ENCODE measurements at regions not wholly inside any gene's neighbourhood (a gene's known extent, or its start where the extent isn't known, plus 50 kb on each side); places are given as distances from the start of the nearest gene placed in this dataset.
A peak's percentile ranks its signal among the peaks of the same experiment; 100 is the strongest.
"Not testable (repeated sequence)": the region's sequence is repeated elsewhere in the genome, so short reads cannot be mapped to it uniquely, and the experiment has no call there.

GRCh38 chr10:9126728-9127127 lies 1072.2 kb downstream of the GATA3 start:
- Histone ChIP-seq H3K9me3 (no peaks in the 10 kb centered on the region), H3K27me3 (no peaks in the 10 kb centered on the region), H3K36me3 (no peaks in the 10 kb centered on the region), H3K4me3 (no peak overlapping the region), H3K27ac (no peak overlapping the region), H3K4me1 (no peaks in the 10 kb centered on the region)
- ATAC-seq (no peak), DNase-seq (no peak)
- TF ChIP-seq, protein P1, sequence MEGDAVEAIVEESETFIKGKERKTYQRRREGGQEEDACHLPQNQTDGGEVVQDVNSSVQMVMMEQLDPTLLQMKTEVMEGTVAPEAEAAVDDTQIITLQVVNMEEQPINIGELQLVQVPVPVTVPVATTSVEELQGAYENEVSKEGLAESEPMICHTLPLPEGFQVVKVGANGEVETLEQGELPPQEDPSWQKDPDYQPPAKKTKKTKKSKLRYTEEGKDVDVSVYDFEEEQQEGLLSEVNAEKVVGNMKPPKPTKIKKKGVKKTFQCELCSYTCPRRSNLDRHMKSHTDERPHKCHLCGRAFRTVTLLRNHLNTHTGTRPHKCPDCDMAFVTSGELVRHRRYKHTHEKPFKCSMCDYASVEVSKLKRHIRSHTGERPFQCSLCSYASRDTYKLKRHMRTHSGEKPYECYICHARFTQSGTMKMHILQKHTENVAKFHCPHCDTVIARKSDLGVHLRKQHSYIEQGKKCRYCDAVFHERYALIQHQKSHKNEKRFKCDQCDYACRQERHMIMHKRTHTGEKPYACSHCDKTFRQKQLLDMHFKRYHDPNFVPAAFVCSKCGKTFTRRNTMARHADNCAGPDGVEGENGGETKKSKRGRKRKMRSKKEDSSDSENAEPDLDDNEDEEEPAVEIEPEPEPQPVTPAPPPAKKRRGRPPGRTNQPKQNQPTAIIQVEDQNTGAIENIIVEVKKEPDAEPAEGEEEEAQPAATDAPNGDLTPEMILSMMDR (IDR thresholded peaks at IDR 0.05), result no peak
- intact Hi-C loops (cut with DNase I), result no loop called here

DNA sequence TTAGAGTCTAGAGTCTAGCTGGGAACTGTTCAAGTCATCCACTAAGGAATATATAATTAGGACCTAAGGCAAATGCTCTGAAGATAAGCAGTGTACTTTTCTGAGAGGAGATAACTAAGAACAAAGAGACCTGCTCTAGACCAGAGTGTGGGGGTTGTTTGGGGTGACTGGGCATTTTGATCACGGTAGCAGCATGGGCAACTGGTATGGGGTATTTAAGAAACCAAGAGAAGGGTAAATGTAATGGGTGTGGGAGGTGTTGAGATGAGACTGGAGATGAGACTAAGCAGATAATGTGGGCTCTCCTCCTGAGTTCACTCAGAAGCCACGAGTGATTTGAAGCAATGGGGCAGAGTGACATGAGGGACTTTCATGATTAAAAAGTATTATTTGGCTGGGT lies 1082.9 kb downstream of the GATA3 start:
- no peaks in the 10 kb centered on the region for H3K27me3 ChIP-seq
- DNase-seq, result no peak
- no peak overlapping the region for H3K4me3 ChIP-seq
- TF ChIP-seq, protein P1 (IDR thresholded peaks at IDR 0.05), result no peak
- no peaks in the 10 kb centered on the region for H3K9me3 ChIP-seq
- ATAC-seq, result no peak
- H3K27ac ChIP-seq, result no peak overlapping the region
- no peaks in the 10 kb centered on the region for H3K36me3 ChIP-seq
- intact Hi-C loops (cut with DNase I), result no loop called here
- H3K4me1 ChIP-seq, result no peaks in the 10 kb centered on the region

- H3K36me3 ChIP-seq; intact Hi-C loops (cut with DNase I); H3K4me3 ChIP-seq; H3K4me1 ChIP-seq; DNase-seq; H3K27ac ChIP-seq; H3K9me3 ChIP-seq; ATAC-seq; H3K27me3 ChIP-seq: not testable (repeated sequence)
These were observed 1084.3 kb downstream of the GATA3 start for GRCh38 chr10:9138829-9139228.

DNA sequence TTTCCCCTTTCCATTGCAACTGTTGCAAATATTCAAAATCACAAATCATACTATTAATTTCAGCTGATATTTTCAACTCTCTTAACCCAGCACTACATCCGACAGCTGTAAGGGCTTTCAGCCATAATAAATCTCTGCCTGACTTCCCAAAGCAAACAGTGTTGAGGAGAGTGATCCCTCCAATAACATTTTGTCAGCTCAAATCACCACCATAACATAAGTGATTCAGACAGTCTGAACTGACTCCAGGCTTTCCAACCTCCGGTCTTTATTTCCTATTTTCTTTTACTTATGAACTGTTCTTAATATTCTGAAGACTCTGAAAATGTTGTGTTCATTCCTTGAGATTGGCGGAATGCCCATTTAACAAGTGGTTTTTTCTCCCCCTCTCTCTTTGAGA lies 1085.9 kb downstream of the GATA3 start:
- Histone ChIP-seq H3K4me3 (no peak overlapping the region), H3K9me3 (no peaks in the 10 kb centered on the region), H3K4me1 (no peaks in the 10 kb centered on the region), H3K27ac (no peak overlapping the region), H3K27me3 (no peaks in the 10 kb centered on the region), H3K36me3 (no peaks in the 10 kb centered on the region)
- TF ChIP-seq, protein P1 (IDR thresholded peaks at IDR 0.05), result no peak
- no peak for ATAC-seq
- DNase-seq, result peak in 1 of 4 donors; percentile 8
- intact Hi-C loops (cut with DNase I), result no loop called here

DNA sequence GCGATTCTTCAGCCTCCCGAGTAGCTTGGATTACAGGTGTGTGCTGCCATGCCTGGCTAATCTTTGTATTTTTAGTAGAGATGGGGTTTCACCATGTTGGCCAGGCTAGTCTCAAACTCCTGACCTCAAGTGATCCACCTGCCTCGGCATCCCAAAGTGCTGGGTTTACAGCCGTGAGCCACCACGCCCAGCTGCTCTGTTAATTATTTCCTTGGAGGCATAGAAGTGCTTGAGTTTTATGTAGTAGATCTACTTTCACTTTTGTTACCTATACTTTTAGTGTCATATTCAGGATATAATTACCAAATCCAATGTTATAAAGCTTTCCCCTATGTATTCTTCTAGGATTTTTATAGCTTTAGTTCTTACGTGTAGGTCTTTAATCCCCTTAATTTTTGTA lies 1093.0 kb downstream of the GATA3 start:
- Histone ChIP-seq H3K4me1 (no peaks in the 10 kb centered on the region), H3K27me3 (no peaks in the 10 kb centered on the region), H3K36me3 (no peaks in the 10 kb centered on the region), H3K4me3 (no peak overlapping the region), H3K9me3 (no peaks in the 10 kb centered on the region), H3K27ac (no peak overlapping the region)
- ATAC-seq (no peak), DNase-seq (peak in 1 of 4 donors; percentile 3)
- intact Hi-C loops (cut with DNase I), result no loop called here
- TF ChIP-seq, protein P1 (IDR thresholded peaks at IDR 0.05), result no peak

DNA sequence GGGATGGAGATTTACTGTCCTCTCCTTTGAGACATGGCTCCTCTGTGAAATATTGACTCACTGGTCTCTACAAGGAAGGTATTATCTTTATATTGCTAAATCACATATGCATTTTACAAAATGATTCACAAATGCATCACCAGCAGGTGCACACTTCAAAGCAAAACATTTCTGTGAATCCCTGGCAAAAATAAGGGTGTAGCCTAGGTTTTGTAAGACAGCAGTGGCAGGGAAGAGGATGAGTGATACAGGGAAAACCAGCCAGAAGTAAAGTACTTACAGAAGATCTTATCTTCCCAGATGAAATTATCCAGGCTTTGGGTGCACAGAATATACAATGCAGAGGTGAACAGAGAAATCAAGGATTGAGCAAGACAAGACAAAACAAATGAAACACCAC lies 1094.6 kb downstream of the GATA3 start:
- no peaks in the 10 kb centered on the region for H3K27me3 ChIP-seq
- H3K9me3 ChIP-seq, result no peaks in the 10 kb centered on the region
- H3K36me3 ChIP-seq, result no peaks in the 10 kb centered on the region
- no peak for ATAC-seq
- DNase-seq, result no peak
- H3K4me3 ChIP-seq, result no peak overlapping the region
- H3K27ac ChIP-seq, result no peak overlapping the region
- intact Hi-C loops (cut with DNase I), result no loop called here
- TF ChIP-seq, protein P1 (IDR thresholded peaks at IDR 0.05), result no peak
- no peaks in the 10 kb centered on the region for H3K4me1 ChIP-seq

GRCh38 chr10:9153057-9153456 lies 1098.6 kb downstream of the GATA3 start:
- intact Hi-C loops (cut with DNase I); ATAC-seq; H3K4me3 ChIP-seq; H3K27me3 ChIP-seq; H3K4me1 ChIP-seq; H3K36me3 ChIP-seq; DNase-seq; H3K27ac ChIP-seq; H3K9me3 ChIP-seq: not testable (repeated sequence)
